ENCODE measurements at regions not wholly inside any gene's neighbourhood (a gene's known extent, or its start where the extent isn't known, plus 50 kb on each side); places are given as distances from the start of the nearest gene placed in this dataset.
"Not testable (repeated sequence)": the region's sequence is repeated elsewhere in the genome, so short reads cannot be mapped to it uniquely, and the experiment has no call there.

DNA sequence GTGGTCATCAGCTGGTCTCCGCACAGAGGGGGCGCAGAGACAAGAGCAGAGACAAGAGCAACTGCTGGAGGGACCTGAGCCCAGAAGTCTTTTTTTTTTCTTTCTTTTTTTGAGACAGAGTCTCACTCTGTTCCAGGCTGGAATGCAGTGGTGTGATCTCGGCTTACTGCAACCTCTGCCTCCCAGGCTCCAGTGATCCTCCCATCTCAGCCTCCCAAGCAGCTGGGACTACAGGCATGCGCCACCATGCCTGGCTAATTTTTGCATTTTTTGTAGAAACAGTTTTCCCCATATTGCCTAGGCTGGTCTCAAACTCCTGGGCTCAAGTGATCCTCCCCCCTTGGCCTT, 64.3 kb upstream of the LYRM9 start:
- CTCF ChIA-PET: interaction anchor here (1.4 to 1.6 kb wide), 2 partner anchors 25 to 274 kb away, joined by 3 read pairs; no protein-coding TSS in a partner anchor
- H3K9me3 Mint-ChIP-seq (ENCODE audit: insufficient read depth); ATAC-seq; H3K36me3 Mint-ChIP-seq (ENCODE audit: low read depth); H3K4me3 Mint-ChIP-seq; H3K27ac Mint-ChIP-seq; POLR2A ChIA-PET; H3K4me1 Mint-ChIP-seq (ENCODE audit: low read depth); H3K27me3 Mint-ChIP-seq (ENCODE audit: low read depth); DNase-seq: not testable (repeated sequence)

DNA sequence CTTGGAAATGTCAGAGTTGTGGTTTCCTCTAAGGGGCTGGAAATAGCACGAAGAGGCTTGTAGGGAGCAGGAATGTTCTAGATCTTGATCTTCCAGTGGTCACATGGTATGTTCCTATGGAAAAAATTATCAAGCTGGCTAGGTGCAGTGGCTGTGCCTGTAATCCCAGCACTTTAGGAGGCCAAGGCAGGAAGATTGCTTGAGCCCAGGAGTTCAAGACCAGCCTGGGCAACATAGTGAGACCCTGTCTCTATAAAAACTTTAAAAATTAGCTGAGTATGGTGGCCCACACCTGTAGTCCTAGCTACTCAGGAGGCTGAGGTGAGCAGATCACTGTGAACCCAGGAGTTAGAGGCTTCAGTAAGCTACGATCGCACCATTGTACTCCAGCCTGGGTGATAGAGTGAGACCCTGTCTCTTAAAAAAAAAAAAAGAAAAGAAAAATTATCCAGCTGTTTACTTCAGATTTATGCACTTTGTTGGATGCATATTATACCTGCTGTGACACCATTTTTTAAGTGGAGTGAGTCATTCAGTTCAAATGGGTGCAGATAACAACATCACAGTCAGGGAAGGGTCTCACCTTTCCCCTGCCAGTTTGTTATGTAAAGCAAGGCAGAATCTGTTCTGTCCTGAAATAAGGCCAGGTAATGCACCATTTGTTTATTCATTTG, 65.7 kb upstream of the LYRM9 start:
- peaks cover 6% of the 10 kb centered on the region for H3K27me3 Mint-ChIP-seq (ENCODE audit: low read depth)
- no peaks in the 10 kb centered on the region for H3K36me3 Mint-ChIP-seq (ENCODE audit: low read depth)
- ATAC-seq: no peak
- ChIA-PET POLR2A (no interaction called here), CTCF (interaction anchor here (1.3 kb wide), 1 partner anchor 292 kb away, joined by 3 read pairs; no protein-coding TSS in a partner anchor)
- H3K4me3 Mint-ChIP-seq: no peak overlapping the region
- no peaks in the 10 kb centered on the region for H3K9me3 Mint-ChIP-seq (ENCODE audit: insufficient read depth)
- no peaks in the 10 kb centered on the region for H3K4me1 Mint-ChIP-seq (ENCODE audit: low read depth)
- no peak for DNase-seq
- H3K27ac Mint-ChIP-seq: no peak overlapping the region

DNA sequence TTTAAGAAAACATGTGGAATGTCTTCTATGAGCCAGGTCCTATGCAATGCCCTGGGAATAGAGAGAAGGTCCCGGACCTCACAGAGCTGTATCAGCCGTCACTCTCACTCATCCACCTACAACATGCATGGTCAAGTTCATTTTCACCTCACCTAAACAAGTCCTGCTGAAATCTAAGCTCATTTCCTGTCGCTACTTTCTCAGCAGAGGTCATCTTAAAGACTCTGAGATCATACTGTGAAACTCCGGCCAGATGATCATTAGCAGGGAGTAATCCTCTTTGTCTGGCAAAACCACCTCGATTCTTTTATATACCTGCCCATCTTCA, 66.2 kb upstream of the LYRM9 start:
- Mint-ChIP-seq H3K4me1 (ENCODE audit: low read depth) (no peaks in the 10 kb centered on the region), H3K36me3 (ENCODE audit: low read depth) (no peaks in the 10 kb centered on the region), H3K27me3 (ENCODE audit: low read depth) (peaks cover 6% of the 10 kb centered on the region), H3K9me3 (ENCODE audit: insufficient read depth) (no peaks in the 10 kb centered on the region), H3K4me3 (no peak overlapping the region), H3K27ac (no peak overlapping the region)
- ChIA-PET POLR2A (no interaction called here), CTCF (interaction anchor here (1.3 kb wide), 1 partner anchor 292 kb away, joined by 3 read pairs; no protein-coding TSS in a partner anchor)
- no peak for ATAC-seq
- no peak for DNase-seq

- Mint-ChIP-seq H3K9me3 (ENCODE audit: insufficient read depth) (no peaks in the 10 kb centered on the region), H3K36me3 (ENCODE audit: low read depth) (no peaks in the 10 kb centered on the region), H3K27me3 (ENCODE audit: low read depth) (peaks cover 2% of the 10 kb centered on the region), H3K4me3 (no peak overlapping the region), H3K4me1 (ENCODE audit: low read depth) (no peaks in the 10 kb centered on the region), H3K27ac (no peak overlapping the region)
- ATAC-seq: no peak
- POLR2A ChIA-PET: no interaction called here
- CTCF ChIA-PET: interaction anchor here (1.3 kb wide), 1 partner anchor 291 kb away, joined by 3 read pairs; no protein-coding TSS in a partner anchor
- no peak for DNase-seq
These were observed 67.2 kb upstream of the LYRM9 start for GRCh38 chr17:27960183-27960849.

GRCh38 chr17:27962581-27962980, 69.4 kb upstream of the LYRM9 start:
- POLR2A ChIA-PET; DNase-seq; ATAC-seq; H3K4me1 Mint-ChIP-seq (ENCODE audit: low read depth); H3K4me3 Mint-ChIP-seq; H3K27me3 Mint-ChIP-seq (ENCODE audit: low read depth); H3K9me3 Mint-ChIP-seq (ENCODE audit: insufficient read depth); H3K27ac Mint-ChIP-seq; H3K36me3 Mint-ChIP-seq (ENCODE audit: low read depth); CTCF ChIA-PET: not testable (repeated sequence)

DNA sequence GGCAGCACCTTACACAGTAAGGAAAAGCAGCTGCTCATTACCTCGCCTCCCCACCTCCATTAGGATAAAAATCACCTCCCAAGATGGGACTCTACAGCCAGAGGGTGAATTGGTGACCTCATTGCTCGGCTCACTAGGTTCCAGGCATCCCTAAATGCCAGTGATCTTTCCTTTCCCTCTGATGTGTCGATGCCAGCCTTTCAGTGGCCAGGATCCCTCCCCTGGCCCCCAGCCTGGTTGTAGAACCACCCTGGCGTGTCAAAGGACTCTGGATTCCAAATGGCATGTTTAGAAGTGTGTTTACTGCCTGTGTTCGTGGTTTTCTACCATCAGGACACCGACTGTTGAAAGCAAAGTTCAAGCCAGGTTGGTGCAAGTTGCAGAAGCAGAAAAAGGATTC, 72.1 kb upstream of the LYRM9 start:
- ATAC-seq: no peak

GRCh38 chr17:27968206-27968732, 74.2 kb upstream of the NLK start:
- Mint-ChIP-seq H3K36me3 (ENCODE audit: low read depth) (no peaks in the 10 kb centered on the region), H3K27ac (no peak overlapping the region), H3K4me3 (no peak overlapping the region), H3K4me1 (ENCODE audit: low read depth) (no peaks in the 10 kb centered on the region), H3K9me3 (ENCODE audit: insufficient read depth) (no peaks in the 10 kb centered on the region), H3K27me3 (ENCODE audit: low read depth) (peaks cover 5% of the 10 kb centered on the region)
- no peak for ATAC-seq
- ChIA-PET CTCF (no interaction called here), POLR2A (interaction anchor here (0.6 kb wide), 1 partner anchor 293 kb away, joined by 3 read pairs; no protein-coding TSS in a partner anchor)
- no peak for DNase-seq

More for the DNA sequence above, 72.1 kb upstream of the LYRM9 start:
- no peaks in the 10 kb centered on the region for H3K9me3 Mint-ChIP-seq (ENCODE audit: insufficient read depth)
- peaks cover 5% of the 10 kb centered on the region for H3K27me3 Mint-ChIP-seq (ENCODE audit: low read depth)
- DNase-seq: no peak
- POLR2A ChIA-PET: no interaction called here
- H3K27ac Mint-ChIP-seq: no peak overlapping the region
- no peak overlapping the region for H3K4me3 Mint-ChIP-seq
- no peaks in the 10 kb centered on the region for H3K36me3 Mint-ChIP-seq (ENCODE audit: low read depth)
- CTCF ChIA-PET: no interaction called here
- no peaks in the 10 kb centered on the region for H3K4me1 Mint-ChIP-seq (ENCODE audit: low read depth)

DNA sequence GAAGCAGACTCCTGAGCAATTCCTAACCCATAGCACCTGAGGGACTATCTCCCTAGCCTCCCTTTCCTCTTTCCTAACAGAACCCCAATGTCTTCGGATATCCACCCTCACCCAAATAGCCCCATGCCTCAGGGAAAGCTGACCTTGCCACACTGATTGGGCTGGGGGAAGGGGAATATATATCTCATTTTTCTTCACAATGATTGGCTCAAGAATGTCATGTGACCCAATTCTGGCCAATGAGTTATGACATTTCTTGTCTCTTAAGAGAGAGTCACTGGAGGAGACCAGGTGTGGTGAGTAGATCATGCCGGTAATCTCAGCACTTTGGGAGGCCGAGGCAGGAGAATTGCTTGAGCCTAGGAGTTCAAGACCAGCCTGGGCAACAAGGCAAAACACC, 71.9 kb upstream of the NLK start:
- H3K36me3 Mint-ChIP-seq (ENCODE audit: low read depth): no peaks in the 10 kb centered on the region
- ATAC-seq (no peak), DNase-seq (no peak)
- H3K4me3 Mint-ChIP-seq: no peak overlapping the region
- H3K4me1 Mint-ChIP-seq (ENCODE audit: low read depth): no peaks in the 10 kb centered on the region
- peaks cover 4% of the 10 kb centered on the region for H3K27me3 Mint-ChIP-seq (ENCODE audit: low read depth)
- H3K27ac Mint-ChIP-seq: no peak overlapping the region
- CTCF ChIA-PET: no interaction called here
- POLR2A ChIA-PET: no interaction called here
- no peaks in the 10 kb centered on the region for H3K9me3 Mint-ChIP-seq (ENCODE audit: insufficient read depth)

- CTCF ChIA-PET: no interaction called here
- no peaks in the 10 kb centered on the region for H3K36me3 Mint-ChIP-seq (ENCODE audit: low read depth)
These were observed 69.0 kb upstream of the NLK start for GRCh38 chr17:27973258-27974044.

GRCh38 chr17:27974045-27974436, 68.4 kb upstream of the NLK start:
- POLR2A ChIA-PET: no interaction called here
- CTCF ChIA-PET: no interaction called here
- Mint-ChIP-seq H3K9me3 (ENCODE audit: insufficient read depth) (no peaks in the 10 kb centered on the region), H3K27ac (no peak overlapping the region), H3K4me1 (ENCODE audit: low read depth) (no peaks in the 10 kb centered on the region), H3K4me3 (no peak overlapping the region), H3K36me3 (ENCODE audit: low read depth) (no peaks in the 10 kb centered on the region), H3K27me3 (ENCODE audit: low read depth) (peaks cover 4% of the 10 kb centered on the region)
- no peak for ATAC-seq
- no peak for DNase-seq

More at GRCh38 chr17:27973258-27974044, 69.0 kb upstream of the NLK start:
- Mint-ChIP-seq H3K9me3 (ENCODE audit: insufficient read depth) (no peaks in the 10 kb centered on the region), H3K4me3 (no peak overlapping the region), H3K27me3 (ENCODE audit: low read depth) (peaks cover 4% of the 10 kb centered on the region), H3K27ac (no peak overlapping the region), H3K4me1 (ENCODE audit: low read depth) (no peaks in the 10 kb centered on the region)
- POLR2A ChIA-PET: no interaction called here
- no peak for ATAC-seq
- DNase-seq: no peak

DNA sequence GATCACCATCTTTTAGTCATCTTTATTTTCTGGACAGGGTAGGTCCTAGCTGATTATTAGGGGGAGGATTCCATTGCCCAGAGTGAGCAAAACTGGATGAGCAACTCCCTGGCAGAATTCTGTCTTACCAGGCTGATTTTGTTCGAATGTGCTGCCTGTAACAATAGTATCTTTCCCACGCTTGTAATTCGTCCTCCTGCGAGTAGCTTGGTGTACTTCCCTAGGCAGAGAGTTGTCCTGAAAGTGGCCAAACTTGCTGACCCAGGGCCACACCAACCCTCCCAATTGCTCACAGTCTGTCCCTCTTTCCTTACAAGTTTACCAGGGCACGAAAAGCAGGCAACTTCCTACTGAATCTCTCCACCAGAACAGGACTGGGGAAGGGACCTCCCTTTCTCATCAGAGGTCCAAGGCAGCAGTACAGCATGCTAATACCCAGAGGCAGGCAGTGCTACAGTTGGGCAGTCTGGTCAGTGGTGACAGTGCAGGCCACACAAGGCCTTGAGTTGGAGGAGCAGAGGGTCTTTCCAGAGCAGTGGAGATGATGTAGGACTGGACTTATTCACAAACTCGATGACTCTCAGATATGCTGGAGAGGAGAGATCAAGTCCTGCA, 67.8 kb upstream of the NLK start:
- ChIA-PET CTCF (no interaction called here), POLR2A (no interaction called here)
- H3K4me3 Mint-ChIP-seq: no peak overlapping the region
- no peaks in the 10 kb centered on the region for H3K4me1 Mint-ChIP-seq (ENCODE audit: low read depth)
- peaks cover 4% of the 10 kb centered on the region for H3K27me3 Mint-ChIP-seq (ENCODE audit: low read depth)
- ATAC-seq (no peak), DNase-seq (no peak)
- no peak overlapping the region for H3K27ac Mint-ChIP-seq
- H3K36me3 Mint-ChIP-seq (ENCODE audit: low read depth): no peaks in the 10 kb centered on the region
- H3K9me3 Mint-ChIP-seq (ENCODE audit: insufficient read depth): no peaks in the 10 kb centered on the region
